C4-2B (cell line): ENCODE measurements at regions not wholly inside any gene's neighbourhood (a gene's known extent, or its start where the extent isn't known, plus 50 kb on each side); places are given as distances from the start of the nearest gene placed in this dataset.

Source experiments
- CTCF ChIP-seq: fragments of 450-650 bp; conservative IDR thresholded peaks from 2 replicates; pipeline ENCODE4 v1.5.1; 2017; ENCODE audit warnings: mild to moderate bottlenecking
- ZFX ChIP-seq: fragments of 450-650 bp; IDR thresholded peaks from 2 replicates; pipeline ENCODE4 v1.6.1; 2017

DNA sequence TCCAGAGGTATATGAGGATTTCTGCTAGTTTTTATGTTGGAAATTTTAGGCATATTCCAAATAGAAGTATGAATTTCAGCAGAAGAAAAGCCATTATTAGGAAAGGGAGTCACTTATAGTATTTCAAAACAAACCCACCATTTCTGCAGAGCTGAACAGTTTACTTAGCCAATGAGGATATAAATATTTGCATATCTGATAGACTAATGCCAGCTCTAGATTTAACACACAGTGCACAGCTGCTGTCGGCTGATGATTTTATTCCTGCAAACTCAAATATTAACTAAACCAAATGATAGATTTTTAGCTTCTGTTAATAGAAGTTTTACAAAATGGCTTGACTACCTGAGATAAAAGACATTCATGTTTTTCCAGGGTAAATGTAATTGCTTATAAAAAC is 375.8 kb upstream of the FANCL start:
- no peak for TF ChIP-seq CTCF
- TF ChIP-seq ZFX, result no peak
